SIG-M5 treated with dmso at 0.1 percent for 504 hours (cell line): ENCODE measurements at regions not wholly inside any gene's neighbourhood (a gene's known extent, or its start where the extent isn't known, plus 50 kb on each side); places are given as distances from the start of the nearest gene placed in this dataset.
"Not testable (repeated sequence)": the region's sequence is repeated elsewhere in the genome, so short reads cannot be mapped to it uniquely, and the experiment has no call there.

Source experiments
- DNase-seq: peaks from one replicate; lab custom pipeline; 2025; ENCODE audit not compliant: unreplicated experiment; lab: John Stamatoyannopoulos, UW

DNA sequence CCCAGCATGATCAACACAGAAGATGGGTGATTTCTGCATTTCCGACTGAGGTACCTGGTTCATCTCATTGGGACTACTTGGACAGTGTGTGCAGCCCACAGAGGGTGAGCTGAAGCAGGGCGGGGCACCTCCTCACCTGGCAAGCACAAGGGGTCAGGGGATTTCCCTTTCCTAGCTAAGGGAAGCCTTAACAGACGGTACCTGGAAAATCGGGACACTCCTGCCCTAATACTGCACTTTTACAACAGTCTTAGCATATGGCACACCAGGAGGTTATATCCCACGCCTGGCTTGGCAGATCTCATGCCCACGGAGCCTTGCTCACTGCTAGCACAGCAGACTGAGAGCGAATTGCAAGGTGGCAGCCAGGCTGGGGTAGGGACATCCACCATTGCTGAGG lies 92.9 kb upstream of the GRID2 start:
- no peak for DNase-seq

DNA sequence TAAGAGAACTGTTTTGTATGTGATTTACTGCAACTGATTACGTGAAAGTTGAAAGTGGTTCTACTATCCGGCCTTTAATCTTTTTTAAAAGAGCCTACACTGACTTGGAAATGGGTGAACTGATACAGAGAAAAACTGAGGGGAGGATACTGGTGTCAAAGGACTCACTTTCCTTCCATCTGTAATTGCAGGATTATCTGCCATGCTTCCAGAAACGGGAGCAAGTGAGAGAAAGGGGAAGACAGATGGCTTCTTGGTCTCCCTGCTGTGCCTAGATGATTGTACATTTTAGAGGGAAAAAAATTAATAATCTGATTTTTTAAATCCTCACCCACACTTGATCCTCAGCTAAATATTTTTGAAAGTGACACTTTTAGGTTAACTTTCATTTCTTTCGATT lies 88.3 kb upstream of the GRID2 start:
- DNase-seq: no peak

DNA sequence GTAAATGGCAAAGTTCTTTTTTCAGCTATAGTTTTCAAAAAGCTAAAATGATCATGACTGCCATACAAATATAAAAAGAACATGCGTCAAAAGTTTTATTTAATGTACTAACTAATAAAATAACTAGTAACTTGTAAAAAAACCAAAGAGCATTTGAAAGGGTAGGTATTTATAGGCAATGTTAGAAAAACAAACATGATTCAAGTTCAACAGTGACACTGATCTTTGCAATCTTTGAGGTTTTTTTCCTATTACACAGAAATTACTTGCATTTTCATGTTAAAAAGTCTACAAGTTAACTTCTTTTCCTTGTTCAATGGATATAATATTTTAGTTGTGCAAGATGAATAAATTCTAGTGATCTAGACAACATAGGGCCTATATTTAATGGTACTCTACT lies 72.3 kb upstream of the GRID2 start:
- no peak for DNase-seq

DNA sequence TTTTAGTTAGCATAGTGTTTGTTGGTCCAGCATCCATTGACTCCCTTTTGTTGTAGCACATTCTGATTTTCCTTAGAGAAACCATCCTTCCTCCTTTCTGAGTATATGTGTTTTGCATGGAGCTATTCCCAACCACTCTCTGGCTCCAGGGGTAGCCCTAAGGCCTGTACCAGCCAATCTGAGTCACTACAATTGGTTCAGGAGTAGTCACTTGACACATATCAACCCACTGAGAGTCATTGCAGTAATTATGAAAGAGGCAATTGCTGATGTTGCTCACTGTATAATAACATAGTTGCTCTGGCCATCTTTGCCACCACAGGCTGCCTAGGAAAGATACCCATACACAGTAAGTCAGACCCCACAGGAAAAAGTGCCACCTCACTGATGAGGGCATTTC lies 71.2 kb upstream of the GRID2 start:
- DNase-seq: no peak

DNA sequence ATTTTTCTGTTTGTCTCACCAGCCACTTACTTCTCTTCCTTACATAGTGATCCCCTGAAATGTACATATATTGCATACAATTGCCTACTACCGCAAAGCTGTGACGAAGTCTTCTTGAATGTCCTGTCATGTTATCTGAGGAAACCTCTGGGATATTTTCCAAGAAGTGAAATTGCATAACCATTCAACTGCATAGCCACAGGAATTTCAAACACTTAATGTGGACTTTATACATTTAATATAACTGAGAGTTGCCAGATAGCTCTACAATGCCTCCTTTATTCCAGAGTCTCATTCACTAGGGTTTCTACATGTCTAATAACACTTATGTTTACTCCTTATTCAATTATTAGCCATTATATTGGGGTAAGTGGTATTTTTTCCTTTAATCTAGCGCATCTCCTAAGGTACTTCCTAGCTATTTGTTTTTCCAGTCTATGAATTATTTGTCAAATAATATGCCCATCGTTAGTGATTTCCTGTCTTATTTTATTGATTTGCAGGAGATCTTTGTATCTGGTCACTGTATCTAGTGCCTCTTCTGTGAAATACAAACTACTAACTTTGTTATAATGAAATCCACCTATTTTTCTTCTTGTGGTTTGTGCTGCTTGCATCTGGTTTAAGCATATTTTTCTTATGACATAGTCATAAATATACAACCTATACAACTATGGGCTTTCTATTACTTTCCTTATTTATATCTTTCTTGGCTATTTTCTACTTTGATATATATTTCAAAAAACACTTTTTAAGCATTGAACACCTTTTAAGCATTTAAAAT lies 69.2 kb upstream of the GRID2 start:
- no peak for DNase-seq

DNA sequence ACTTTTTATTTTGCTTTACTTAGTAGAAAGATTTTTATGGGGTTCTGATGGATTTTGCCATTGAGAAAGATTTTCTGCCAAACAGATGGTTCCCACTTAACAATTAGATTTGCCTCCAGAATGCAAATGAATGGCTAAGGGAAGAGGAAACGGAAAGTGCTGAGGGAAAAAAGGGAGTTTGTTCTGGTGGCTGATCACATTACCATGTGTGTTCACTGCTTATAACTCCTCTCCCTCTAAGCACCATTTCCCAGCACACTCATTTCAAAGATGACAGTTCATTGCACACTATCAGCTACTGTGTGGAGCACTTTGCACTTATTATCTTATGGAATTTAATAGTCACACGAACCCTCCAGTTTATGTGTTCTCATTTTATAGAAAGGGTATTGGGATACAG lies 68.0 kb upstream of the GRID2 start:
- DNase-seq: no peak

DNA sequence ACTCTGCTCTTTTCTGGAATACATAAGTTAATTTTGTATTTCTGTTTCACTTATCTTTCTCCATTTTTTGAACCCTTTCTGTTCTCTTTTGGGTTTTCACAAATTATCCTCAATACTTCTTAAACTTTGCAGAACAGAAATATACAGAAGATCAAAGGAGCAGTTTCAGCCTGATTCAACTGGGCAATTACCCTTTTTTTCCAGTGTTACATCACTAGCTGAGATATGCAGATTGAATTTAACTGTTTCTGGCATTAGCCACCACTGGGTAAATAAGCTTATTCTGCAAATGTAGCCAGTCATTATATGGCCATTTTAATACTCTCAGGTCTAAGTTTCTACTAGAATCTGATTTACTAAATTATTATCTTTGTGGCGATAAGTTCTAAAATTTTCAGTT lies 66.9 kb upstream of the GRID2 start:
- DNase-seq: no peak

DNA sequence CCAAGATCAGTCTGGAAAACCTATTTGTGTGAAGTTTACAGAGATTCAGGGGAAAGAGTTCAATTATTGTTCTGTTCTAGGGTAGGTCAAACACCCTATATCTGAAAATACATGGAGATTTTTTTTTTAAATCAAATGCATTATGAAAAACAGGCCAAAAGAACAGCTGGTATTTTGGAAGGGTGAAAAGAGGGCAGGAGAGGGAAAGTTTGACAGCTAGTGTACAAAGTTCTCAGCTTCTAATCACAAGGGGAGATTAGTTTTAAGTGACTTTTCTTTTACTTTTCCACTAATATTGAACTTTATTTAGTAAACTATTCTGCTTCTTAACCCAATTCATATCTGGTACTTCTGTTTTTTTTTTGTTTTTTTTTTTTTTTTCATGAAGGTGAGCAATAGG lies 66.2 kb upstream of the GRID2 start:
- no peak for DNase-seq

DNA sequence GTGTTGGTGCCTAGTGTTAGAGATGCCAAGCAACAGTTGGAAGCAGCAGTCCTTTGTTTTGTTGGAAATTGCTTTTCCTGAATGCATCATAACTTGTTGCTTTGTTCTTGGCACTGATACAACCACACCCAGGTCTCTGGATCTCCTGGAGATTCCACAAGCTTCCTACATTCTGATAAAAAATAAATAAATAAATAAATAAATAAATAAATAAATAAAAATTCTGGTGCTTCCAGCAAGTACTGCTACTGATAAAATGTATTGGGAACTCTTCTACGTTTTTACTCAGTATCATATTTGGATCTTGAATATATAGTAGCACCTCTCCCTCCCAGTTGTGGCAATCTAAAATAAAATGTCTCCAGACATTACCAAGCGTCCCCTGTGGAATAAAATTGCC lies 62.7 kb upstream of the GRID2 start:
- no peak for DNase-seq

DNA sequence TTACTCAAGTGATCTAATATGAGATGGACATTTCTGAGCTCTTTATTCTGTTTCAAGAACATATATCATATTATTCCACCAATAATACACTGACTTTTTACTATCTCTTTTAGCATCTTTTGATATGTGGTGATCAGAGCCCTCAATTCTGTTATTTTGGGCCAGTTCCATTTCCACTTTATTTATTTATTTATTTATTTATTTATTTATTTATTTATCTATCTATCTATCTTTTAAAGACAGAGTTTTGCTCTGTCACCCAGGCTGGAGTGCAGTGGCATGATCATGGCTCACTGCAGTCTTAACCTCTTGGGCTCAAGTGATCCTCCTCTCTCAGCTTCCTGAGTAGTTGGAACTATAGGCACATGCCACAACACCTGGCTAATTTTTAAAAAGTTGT lies 57.4 kb upstream of the GRID2 start:
- DNase-seq: no peak

DNA sequence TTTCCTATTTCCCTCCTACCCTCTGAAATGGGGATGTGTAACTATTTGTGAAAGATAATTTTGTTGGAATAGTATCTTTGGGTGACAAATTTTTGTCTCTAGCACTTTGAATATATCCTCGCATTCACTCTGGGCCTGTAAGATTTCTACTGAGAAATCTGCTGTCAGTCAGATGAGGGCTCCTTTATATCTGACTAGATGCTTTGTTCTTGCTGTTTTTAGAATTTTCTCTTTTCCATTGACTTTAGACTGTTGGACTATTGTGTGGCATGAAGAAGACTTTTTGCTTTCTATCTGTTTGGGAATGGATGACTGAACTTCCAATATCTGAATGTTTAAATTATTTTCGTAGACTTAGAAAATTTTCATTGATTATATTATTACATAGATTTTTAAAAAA lies 54.2 kb upstream of the GRID2 start:
- DNase-seq: no peak

DNA sequence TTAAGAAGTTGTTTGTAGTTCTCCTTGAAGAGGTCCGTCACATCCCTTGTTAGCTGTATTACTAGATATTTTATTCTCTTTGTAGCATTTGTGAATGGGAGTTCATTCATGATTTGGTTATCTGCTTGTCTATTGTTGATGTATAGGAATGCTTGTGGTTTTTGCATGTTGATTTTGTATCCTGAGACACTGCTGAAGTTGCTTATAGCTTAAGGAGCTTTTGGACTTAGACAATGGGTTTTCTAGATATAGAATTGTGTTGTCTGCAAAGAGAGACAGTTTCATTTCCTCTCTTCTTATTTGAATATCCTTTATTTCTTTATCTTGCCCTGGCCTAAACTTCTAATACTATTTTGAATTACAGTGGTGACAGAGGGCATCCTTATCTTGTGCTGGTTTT lies 52.1 kb upstream of the GRID2 start:
- DNase-seq: no peak

DNA sequence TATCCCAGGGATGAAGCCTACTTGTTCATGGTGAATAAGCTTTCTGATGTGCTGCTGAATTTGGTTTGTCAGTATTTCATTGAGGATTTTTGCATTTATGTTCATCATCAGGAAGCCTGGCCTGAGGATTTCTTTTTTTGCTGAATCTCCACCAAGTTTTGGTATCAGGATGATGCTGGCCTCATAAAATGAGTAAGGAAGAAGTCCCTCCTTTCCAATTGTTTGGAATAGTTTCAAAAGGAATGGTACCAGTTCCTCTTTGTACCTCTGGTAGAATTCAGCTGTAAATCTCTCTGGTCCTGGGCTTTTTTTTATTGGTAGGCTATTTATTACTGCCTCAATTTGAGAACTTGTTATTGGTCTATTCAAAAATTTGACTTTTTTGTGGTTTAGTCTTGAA lies 51.4 kb upstream of the GRID2 start:
- not testable (repeated sequence) for DNase-seq

DNA sequence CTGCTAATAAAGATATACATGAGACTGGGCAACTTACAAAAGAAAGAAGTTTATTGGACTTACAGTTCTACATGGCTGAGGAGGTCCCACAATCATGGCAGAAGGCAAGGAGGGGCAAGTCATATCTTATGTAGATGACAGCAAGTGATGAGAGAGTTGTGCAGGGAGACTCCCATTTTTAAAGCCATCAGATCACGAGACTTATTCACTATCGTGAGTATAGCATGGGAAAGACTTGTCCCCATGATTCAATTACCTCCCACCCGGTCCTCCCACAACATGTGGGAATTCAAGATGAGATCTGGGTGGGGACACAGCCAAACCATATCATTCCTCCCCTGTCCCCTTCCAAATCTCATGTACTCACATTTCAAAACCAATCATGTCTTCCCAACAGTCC lies 50.9 kb upstream of the GRID2 start:
- DNase-seq: no peak

DNA sequence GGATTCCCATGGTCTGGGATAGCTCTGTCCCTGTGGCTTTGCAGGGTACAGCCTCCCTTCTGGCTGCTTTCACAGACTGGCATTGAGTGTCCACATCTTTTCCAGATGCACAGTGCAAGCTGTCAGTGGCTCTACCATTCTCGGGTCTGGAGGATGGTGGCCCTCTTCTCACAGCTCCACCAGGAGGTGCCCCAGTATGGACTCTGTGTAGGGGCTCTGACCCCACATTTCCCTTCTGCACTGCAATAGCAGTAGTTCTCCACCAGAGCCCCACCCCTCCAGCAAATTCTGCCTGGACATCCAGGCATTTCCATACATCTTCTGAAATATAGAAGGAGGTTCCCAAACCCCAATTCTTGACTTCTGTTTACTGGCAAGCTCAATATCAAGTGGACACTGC lies 50.2 kb upstream of the GRID2 start:
- no peak for DNase-seq
